Ovary (tissue), 7 donors: ENCODE measurements at regions not wholly inside any gene's neighbourhood (a gene's known extent, or its start where the extent isn't known, plus 50 kb on each side); places are given as distances from the start of the nearest gene placed in this dataset.

Experiments
- DNase-seq, 5 donors: peaks; one replicate each; pipeline ENCODE4 v3.0.0-alpha.2; 2019 to 2020
- H3K27ac ChIP-seq, 2 donors: fragments of 200-600 bp; one replicate each; pipeline versions ENCODE4 v1.5.1 to v1.8.0; 2019 to 2022
- H3K27me3 ChIP-seq: fragments of 200-600 bp; one replicate; pipeline ENCODE4 v1.8.0; 2022
- H3K36me3 ChIP-seq: fragments of 200-600 bp; sonication (generic); one replicate; pipeline ENCODE4 v1.5.1; 2019
- H3K4me1 ChIP-seq: one replicate; pipeline ENCODE4 v1.8.1; 2013; ENCODE audit warnings: mild to moderate bottlenecking, moderate library complexity; ENCODE audit not compliant: insufficient read depth
- H3K4me3 ChIP-seq: fragments of 200-600 bp; sonication (generic); one replicate; pipeline ENCODE4 v1.5.1; 2017
- H3K9me3 ChIP-seq, 2 donors: fragments of 200-600 bp in 1 of 2; sonication (generic) in 1 of 2; one replicate each; pipeline versions ENCODE4 v1.5.1 to v1.8.1; 2013 to 2019; ENCODE audit warnings: mild to moderate bottlenecking in 1 of 2, moderate library complexity in 1 of 2
- CTCF ChIP-seq, 3 donors: fragments of 450-650 bp in 2 of 3; fragments of 200-600 bp in 1 of 3; IDR thresholded peaks; one replicate each; pipeline versions ENCODE4 v1.5.1 to v1.8.0; 2016 to 2022; ENCODE audit warnings: antibody characterized with exemption in 3 of 3, mild to moderate bottlenecking in 1 of 3
- EP300 ChIP-seq: sonication (generic); formaldehyde crosslinking; IDR thresholded peaks from one replicate; pipeline ENCODE4 v1.6.1; 2017; ENCODE audit warnings: antibody characterized with exemption
- POLR2A ChIP-seq: fragments of 450-650 bp; IDR thresholded peaks from one replicate; pipeline ENCODE4 v1.6.1; 2017; ENCODE audit warnings: antibody characterized with exemption, mild to moderate bottlenecking, moderate library complexity
- WGBS, 3 donors: extraction: QIAGEN DNeasy Blood & Tissue Kit in 1 of 3; methylation state at CpG; one replicate each; pipeline versions ENCODE4 v1.1.5 to v1.1.7; 2013 to 2017; 5-methylcytosine and 5-hydroxymethylcytosine counted together
- intact Hi-C, 4 donors: fragments of 100-400 bp; cut with DNase I; formaldehyde crosslinking; loops; one replicate each; pipeline versions ENCODE4 v1.11.0 to v1.15.1; 2022 to 2023
- donor health status: DM: no; HTN: no; CAD: no; lungs with moderate emphysema.
- donor health status: DM: no; HTN: no; CAD: no.
- donor health status: Bipolar disorder and iron deficiency.
- donor health status: DM: no; HTN: no; CAD: no.
- donor health status: DM: yes; HTN: yes; CAD: no.

- H3K27me3 ChIP-seq: no peaks in the 10 kb centered on the region
- H3K9me3 ChIP-seq: no peaks in the 10 kb centered on the region
- no peak overlapping the region for H3K4me3 ChIP-seq
- TF ChIP-seq EP300 (no peak), POLR2A (no peak), CTCF (IDR thresholded peaks at IDR 0.05) (no peak)
- intact Hi-C loops: no loop called here
- DNase-seq: no peak
- H3K36me3 ChIP-seq: no peaks in the 10 kb centered on the region
- no peaks in the 10 kb centered on the region for H3K4me1 ChIP-seq
- H3K27ac ChIP-seq: no peak overlapping the region
- 74 to 86% (median 82%) methylated on average over 4 of the region's 4 CpGs for WGBS, 3 donors
These were observed 1983.6 kb downstream of the NCAM2 start for GRCh38 chr21:22981819-22982218.

- intact Hi-C loops: no loop called here
- Histone ChIP-seq H3K27ac (no peak overlapping the region), H3K9me3 (no peaks in the 10 kb centered on the region), H3K4me3 (no peak overlapping the region), H3K36me3 (no peaks in the 10 kb centered on the region), H3K27me3 (no peaks in the 10 kb centered on the region), H3K4me1 (no peaks in the 10 kb centered on the region)
- 80 to 91% (median 83%) methylated on average over 4 of the region's 4 CpGs for WGBS, 3 donors
- no peak for TF ChIP-seq CTCF (IDR thresholded peaks at IDR 0.05)
- no peak for TF ChIP-seq POLR2A
- TF ChIP-seq EP300: no peak
- DNase-seq: no peak
These were observed 1994.9 kb downstream of the NCAM2 start for GRCh38 chr21:22993144-22993543.

GRCh38 chr21:22993822-22994574 lies 1995.8 kb downstream of the NCAM2 start:
- TF ChIP-seq EP300 (no peak), CTCF (IDR thresholded peaks at IDR 0.05) (no peak), POLR2A (no peak)
- WGBS, 3 donors: 87 to 89% (median 89%) methylated on average over 14 of the region's 14 CpGs
- no peak overlapping the region for H3K27ac ChIP-seq
- H3K4me3 ChIP-seq: no peak overlapping the region
- H3K36me3 ChIP-seq: no peaks in the 10 kb centered on the region
- intact Hi-C loops: no loop called here
- no peak for DNase-seq
- H3K27me3 ChIP-seq: no peaks in the 10 kb centered on the region
- no peaks in the 10 kb centered on the region for H3K4me1 ChIP-seq
- no peaks in the 10 kb centered on the region for H3K9me3 ChIP-seq

- H3K36me3 ChIP-seq: no peaks in the 10 kb centered on the region
- no peak for DNase-seq
- intact Hi-C loops: no loop called here
- no peak overlapping the region for H3K27ac ChIP-seq
- H3K4me1 ChIP-seq: no peaks in the 10 kb centered on the region
- TF ChIP-seq CTCF (IDR thresholded peaks at IDR 0.05) (no peak), EP300 (no peak), POLR2A (no peak)
- 59 to 78% (median 67%) methylated on average over 5 of the region's 5 CpGs for WGBS, 3 donors
- no peaks in the 10 kb centered on the region for H3K9me3 ChIP-seq
- H3K4me3 ChIP-seq: no peak overlapping the region
- H3K27me3 ChIP-seq: no peaks in the 10 kb centered on the region
These were observed 2005.7 kb downstream of the NCAM2 start for GRCh38 chr21:23003951-23004350.
